ENCODE measurements at regions not wholly inside any gene's neighbourhood (a gene's known extent, or its start where the extent isn't known, plus 50 kb on each side); places are given as distances from the start of the nearest gene placed in this dataset.

DNA sequence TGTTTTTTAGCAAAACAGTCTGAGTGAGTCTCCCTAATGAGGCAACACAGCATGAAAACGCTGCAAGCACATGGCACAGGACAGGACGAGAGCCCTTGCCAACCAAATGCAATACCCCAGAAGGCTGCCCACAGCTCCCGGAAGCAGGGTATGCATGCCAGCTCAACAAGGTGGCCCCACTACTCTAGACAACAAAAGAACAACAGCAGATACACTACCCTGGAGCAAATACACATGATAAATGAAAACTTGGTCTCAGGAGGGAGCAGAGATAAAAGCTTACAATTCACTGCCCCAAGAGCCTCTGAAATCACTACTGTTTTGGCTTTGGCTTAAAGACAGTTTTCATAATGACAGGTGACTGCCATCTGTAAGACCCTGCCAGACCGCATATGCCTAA lies 785.4 kb upstream of the API5 start:
- no peak for DNase-seq

DNA sequence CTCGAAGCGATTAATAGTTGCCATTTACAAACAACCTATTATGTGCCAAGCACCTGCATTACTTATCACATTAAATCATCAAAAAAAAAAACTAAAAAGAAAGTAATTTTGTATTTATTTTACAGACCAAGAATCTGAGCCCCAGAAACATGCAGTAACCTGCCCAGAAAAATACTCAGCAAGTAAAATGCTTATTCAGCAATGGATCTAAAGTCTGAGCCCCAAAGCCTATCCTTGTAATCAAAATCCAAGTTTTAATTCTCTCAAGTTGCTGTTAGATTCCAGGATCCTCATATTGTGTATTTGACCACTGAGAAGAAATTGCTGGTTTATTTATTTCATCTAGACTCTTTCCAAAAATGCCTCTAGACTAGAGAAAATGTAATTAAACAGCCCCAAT lies 783.3 kb upstream of the API5 start:
- no peak for DNase-seq

DNA sequence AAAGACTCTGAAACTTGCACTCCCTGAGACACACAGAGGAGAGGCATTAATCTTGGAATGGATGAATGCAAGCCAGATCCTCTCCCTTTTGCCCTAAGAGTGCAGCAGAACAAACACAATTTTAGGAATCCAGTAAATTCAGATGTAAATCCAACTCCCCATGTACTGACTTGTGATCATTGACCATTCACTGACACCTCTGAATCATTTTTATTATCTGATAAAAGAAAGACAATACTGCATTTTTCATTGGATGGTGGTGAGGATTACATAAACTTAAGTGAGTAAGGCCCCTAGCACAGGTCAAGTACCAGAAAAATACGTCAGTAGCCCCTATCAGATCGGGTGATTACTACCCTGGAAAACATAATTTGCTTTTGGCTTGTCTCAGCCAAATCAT lies 782.9 kb upstream of the API5 start:
- no peak for DNase-seq

DNA sequence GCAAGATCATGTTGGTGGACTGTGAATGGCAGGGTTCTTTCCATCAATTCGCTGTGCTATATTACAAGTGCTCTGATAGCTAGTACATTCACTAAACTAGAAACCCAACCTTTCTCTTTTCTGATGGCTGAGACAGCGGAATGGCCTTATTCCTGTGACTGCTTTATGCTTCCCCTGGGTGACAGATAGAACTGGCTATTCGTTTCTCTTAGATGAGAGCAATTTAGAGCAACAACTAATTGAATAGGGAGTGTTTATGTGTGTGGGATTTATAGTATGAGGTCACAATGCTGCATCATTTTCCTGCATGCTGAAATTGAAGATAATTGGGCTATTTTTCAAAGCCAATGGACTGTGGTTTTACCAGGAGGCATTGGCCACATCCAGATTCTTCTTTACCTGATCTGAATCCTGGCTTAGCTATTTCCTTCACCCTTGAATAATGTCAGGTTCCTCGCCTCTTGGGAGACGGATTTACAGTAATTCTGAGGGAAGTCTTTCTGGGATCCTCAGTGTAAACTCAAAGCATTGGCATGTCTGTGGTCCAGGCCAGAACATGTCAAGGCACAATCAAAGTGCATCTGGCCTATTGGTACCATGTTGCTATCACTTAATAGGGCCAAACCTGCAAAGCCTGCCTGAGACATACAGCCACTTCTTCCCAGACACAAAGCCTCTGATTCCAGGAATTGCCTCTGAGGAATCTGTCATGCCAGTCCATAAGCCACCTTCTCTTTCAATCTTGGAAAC lies 775.0 kb upstream of the API5 start:
- no peak for DNase-seq

DNA sequence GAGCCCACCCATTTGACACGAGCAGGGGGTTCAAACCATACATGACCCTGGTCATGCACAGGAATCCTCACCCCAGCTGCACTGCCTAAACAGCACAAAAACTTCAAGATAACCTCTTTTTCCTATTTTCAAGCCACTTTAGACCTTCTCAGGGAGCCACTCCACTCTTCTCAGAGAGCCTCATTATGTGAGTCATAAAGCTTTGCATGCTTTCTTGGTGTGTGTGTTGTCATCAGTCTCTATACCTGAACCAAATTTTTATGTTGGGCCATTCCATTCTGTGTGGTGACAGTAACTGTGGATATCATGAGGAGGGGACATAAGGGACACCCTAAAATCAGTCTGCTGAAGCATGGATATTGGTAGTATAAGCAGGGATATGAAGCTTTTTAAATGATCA lies 769.5 kb upstream of the API5 start:
- DNase-seq: no peak

DNA sequence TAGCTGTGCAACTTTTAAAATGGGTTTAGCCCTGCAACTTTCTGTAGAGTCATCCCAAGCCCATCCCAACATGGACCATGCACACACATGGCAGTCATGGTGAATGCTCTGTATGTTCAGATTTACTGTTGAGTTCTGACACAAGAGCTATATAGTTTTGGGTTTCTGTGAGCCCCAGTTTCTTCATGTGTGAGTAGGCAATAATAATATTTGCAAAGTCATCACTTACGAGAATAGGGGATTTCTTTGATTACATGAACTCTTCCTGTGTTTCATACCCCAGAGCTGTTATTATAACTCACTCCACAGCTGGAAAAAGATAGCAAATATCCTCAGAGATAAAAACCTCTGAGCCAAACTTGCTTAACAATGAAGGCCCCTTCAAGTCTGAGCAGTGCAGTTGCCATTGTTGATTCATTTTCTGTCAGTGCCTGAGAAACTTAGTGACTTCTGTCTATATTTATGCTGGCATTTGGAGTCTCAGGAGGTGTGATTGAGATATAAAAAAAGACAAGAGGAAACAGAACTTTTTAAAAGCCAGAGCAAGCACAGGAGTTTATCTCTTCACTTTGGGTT lies 767.9 kb upstream of the API5 start:
- no peak for DNase-seq

DNA sequence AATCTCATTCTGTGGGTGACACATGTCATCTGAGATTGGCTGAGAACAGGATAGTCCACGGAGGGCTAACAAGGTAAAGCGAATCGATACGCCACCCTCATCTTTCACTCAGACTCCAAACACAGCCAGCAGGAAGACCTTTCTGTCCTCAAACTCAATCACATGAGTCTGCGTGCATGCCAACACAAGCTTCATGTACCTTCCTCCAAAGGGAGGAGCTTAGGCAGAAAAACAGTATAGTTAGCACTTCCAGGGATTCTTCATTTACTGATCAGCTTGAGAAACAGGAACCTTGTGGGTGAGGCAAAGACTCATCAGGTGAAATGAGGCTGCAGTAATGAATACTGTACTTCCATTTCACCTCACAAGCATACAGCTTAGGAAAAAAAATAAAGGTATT lies 767.1 kb upstream of the API5 start:
- DNase-seq: no peak

DNA sequence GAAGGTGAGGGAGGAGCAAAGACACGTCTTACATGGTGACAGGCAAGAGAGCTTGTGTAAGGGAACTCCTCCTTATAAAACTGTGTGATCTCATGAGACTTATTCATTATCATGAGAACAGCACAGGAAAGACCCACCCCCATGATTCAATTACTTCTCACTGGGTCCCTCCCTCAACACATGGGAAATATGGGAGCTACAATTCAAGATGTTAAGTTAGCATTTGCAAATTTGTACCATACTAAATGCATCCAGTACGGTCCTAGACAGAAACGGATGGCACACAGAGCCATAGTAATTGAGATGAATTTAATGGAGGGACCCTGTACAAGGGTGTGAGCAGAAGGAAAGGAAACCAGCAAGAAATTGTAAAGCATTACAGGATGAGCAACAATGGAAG lies 765.8 kb upstream of the API5 start:
- DNase-seq: no peak

DNA sequence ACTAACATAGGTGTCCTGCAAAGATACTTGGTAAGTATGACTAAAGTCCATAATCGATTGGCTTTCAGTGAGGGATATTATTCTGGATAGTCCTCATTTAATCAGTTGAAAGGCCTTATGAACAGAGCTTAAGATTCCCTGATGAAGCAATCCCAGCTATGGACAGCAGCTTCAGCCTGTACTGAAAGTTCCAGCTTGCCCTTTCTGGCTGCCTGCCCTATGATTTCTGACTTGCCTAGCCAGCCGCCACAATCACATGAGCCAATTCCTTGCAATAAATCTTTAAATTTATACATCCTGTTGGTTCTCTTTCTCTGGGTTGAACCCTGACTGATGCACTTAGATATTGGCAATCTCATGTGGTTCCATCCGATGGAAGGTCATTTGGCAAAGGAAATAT lies 759.0 kb upstream of the API5 start:
- no peak for DNase-seq

DNA sequence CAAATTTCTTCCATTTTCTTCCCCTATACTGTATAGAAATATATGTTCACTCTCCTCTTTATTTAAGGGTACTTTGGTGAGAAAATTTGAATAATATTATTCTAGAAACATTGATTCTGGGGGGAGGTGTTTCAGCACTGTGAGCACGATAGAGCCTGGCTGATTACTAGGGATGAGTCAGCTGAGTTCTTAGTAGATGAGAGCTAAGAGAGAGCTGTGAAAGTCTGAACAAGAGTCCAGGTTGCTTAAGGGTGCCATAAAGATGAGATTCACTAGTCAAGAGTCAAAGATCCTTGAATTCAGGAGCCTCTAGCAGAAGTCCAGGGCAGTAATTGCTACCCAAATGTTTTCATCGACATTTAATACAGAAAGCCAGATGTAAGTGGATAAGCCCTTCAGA lies 756.6 kb upstream of the API5 start:
- no peak for DNase-seq

DNA sequence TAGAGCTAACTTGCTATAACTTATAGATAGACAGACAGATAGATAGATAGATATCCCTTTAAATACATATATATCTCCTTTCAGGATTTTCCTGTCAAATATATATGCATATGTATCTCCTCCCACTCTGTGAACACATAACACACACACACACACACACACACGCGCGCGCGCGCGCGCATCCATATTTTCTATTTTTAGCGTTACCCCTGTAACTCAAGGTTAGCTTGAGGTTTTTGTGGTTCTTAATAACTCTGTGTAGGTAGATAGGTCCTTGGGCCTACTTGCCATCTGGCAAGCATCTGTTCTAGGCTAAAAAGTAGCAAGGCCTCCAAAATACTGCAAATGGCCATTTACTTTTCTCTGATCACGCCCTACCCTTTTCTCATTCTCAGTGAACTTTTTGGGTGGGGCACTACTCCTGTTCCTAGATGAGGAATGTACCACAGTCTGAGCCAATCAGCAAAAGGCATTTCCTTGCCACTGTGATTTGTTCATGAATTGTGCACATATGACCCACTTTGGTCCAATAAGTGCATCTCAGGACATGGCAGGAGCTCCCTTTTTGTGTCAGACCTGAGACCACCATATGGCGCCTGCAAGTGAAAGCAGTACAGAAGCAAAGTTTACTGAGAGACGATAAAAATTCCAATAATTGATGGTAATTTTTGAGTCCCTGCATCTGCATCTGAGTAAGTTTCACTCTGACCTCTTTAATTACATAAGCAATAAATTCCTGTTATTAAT lies 740.5 kb upstream of the API5 start:
- DNase-seq: no peak

DNA sequence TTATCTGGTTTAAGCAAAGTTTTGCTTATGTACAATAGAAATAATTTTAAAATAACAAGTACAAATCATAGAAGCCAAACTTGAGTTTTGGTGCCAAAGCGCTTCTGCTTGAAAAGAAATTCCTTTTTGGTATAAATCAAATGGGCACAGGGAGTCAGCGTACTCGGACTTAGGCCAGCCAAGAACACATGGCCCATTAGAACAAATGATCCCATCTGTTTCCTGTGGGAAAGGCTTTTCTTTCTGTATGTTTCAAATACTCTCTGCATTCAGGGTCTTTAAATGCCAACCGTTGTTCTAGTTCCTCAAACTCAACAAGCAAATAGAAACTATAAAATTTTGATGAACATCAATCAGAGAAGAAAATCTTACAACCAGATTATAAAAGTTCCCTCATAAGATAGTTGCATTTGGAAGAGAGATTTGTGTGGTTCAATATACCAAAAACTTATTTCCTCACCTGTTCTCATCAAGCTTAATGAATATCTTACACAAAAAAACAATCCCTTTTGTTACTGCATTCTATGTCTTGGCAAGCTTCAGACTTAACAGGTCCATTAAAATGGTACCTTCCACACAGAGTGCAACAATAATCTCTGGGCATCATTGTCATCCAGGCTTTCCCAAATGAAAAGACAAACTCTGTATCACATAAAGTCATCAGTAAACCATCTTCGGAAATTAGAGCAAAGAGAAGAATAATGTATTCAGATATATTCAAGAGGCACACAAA lies 739.8 kb upstream of the API5 start:
- DNase-seq: no peak

DNA sequence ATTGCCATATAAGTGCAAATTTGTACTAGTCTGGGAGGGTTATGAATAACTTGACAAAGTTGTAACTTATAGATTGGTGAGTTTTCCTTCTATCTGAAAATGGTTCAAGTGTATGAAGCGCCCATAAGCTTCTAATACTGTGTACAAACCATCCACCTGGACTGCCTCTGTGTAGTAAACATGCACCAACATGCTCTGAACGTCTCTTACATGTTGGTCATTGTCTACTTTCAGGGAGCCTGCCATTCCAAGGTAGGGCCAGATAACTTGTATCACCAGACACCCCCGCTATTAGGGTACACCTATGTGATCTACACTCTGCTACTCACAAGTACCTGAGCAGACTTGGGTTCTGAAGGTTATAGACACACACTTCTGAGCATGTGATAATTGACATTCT lies 735.5 kb upstream of the API5 start:
- DNase-seq: no peak

DNA sequence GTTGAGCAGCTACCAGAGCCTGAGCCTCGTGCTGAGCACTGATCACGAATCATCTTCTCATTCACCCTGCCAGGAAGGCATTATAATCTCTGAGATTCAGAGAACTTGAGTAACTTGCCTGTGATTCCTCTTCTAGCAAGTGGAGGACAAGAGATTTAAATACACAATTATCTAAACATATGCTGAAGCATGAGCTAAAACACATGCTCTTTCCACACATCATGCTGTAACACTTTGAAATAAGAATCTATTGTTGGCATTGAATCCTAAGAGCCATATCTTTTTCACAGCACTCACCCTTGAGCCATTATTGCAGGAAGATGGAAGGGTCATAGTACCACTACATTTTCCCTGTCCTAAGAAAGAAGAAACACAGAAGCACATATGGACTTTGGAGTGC lies 722.5 kb upstream of the API5 start:
- no peak for DNase-seq

DNA sequence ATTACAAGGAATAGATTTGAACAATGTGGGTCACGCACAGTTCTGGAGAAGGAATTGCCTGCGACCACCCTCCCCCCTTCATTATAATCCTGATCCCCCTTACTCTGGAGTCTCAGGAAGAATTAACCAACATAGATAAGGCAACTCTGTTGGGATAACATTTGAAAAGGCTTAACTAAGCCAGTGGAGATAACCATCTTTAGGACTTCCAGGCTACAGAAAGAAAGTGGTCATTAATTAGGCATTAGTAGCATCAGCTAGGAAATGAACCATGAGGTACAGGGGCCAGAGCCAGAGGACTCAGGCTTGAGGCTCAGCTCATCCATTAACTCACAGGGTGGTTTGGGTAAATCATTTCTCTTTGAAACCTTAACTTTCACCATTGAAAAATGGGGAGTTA lies 720.0 kb upstream of the API5 start:
- no peak for DNase-seq

DNA sequence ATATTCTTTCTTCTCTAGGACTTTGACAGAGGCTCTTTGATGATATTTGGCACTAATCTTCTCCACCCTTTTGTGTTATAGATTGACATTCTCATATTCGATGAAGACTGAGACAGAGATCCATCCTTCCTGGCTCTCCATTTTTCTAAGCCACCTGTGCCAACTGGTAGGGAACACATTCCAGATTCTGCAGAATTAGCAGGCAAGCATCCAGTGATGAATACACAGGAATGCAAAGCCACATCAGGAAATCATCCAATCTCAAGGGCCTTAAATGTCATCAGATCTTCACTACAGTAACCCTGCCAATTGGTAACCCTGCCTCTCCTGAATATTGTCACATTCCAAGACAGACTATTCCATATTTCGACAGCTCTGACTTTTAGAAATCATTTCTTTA lies 718.4 kb upstream of the API5 start:
- no peak for DNase-seq

DNA sequence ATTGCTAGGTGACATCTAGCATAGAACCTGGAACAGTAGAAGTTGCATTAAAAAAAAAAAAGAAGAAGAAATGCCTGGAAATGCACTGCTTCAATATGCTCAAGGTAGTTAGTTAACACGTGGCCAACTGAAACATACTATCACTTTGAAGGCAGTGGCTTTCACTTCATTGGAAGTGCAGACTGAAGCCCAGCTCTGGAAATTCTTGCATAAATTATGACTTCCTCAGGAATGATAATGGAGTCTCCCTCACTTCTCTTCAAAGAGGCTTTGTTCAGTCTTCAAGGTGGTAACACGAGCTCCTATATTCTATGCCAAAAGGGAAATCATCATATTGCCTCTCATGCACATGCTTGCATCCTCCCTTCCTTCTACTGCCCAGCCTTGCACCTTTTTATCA lies 715.9 kb upstream of the API5 start:
- DNase-seq: no peak

DNA sequence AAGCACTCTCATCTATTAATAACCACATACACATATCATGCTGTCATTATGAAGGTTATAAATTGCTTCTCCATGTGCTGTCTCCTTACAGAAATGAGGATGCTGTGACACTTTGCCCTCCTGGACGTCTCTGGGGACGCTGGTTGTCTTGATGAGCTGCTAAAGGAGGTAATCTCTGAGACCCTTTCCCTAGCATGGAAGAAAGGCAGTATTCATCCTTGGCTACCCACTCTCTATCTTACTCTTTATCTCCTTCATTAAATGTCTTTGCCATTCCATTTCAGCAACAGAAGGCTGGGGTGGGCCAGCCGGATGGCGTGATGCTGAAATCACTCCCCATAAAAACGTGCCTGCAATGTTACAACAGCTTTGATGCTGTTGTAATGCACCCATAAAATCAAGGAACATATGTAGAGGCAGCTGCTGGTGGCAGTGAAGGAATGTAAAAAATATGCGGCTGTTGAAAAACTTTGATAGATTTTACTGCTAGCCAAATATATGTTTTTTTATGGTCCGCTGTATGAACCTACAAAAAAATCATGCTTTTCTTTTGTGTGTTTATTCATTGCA lies 715.1 kb upstream of the API5 start:
- DNase-seq: no peak

DNA sequence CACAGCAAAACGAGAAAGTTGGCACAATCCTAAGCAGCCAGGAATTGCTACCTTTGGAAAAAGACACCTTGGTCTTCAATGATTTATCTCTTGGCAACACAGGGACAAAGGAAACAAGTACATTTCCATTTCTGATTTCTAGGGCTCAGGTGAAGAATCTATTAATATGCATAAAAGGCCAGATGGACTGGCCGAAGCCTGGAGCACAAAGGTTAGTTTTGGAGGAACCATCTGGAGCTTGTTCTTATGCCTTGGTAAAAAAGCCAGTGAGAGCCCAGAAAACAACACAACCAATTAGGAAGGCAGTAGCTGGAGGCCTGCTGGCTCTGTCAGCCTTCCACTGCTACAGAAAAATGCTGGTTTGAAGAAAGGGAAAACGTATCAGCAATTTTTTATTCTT lies 713.5 kb upstream of the API5 start:
- DNase-seq: no peak

DNA sequence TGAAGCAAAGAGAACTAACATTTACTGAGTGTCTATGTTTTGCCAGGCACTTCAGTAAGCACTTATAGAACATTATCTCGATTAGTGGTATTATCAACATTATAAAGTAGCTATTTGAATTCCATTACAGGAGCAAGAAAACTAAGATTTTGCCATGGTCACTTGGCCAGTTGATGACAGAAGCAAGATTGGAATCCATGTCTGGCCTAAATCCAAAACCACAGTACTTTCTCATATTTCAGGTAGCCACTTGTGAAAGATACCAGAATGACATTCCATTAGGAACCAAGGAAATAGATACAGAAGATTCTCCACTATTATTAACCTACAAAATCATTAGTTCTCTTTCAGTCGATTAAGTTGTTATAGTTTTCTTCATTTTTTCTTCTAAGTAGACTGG lies 691.0 kb upstream of the API5 start:
- DNase-seq: no peak

DNA sequence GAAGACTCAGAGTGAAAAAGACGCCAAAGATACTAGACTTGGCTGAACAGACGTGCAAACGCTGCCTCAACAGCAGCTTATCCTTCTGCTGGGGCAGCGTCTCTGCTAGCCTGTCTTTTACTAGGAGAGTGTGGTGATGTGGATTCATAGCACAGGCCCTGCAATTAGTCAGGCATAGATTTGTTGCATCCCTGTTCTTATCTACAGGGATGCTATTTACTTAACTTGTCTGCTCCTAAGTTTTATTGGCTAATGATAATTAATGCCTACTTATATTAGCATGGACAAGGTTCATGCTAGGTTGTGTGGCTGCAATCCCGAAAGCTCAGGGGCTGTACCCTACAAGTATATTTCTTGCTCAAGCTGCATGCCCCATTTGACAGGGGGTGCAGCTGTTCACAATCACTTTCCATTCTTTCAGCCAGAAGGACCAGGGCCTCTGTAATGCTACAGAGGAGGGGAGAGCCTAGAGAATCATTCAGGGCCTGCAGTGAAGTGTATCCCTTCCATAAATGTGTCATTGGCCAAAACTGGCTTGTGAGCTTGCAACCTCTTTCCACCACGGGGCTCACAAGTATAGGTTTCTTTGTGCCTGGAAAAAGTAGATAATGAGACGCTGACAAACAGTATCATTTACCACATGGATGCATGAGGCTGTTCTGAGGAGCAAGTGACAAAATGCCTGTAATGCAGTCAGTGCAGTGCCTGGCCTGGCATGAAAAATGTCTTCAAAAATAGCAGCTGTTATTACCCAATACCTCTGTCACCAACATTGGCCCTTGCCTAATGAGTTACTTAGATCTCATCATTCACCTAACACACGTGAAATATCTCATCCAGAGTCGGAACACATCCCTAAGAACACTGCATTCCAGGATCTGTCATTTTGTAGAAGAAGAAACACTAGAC lies 685.8 kb upstream of the API5 start:
- DNase-seq: no peak

DNA sequence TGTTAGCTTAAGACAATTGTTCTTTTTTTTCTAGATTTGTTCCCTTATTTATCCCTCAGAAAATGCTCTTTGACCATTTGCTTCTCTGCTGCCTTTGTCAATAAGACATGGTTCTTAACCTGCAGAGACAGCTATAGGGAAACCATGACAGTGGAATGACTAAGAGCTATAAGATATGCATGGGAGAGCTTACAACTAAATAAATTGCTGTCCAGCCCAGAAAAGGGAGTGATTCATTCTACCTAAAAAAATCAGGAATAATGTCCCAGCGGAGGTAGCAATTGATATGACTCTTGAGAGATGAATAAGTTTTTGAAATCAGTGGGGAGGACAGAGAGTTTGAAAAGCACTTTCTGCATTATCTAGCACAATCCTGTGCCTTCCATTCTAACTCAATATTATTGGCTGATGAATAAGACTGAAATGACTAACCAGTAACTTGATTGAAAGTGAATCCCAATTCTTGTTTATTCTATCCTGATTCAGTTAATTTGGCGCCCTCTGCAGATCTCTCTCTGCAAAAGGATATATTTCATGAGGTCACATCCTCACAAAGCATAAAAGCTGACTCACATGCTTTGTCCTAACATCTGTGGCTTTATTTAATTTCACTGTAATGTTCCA lies 680.5 kb upstream of the API5 start:
- DNase-seq: no peak
